Stomach (tissue), 8 donors: ENCODE measurements at regions not wholly inside any gene's neighbourhood (a gene's known extent, or its start where the extent isn't known, plus 50 kb on each side); places are given as distances from the start of the nearest gene placed in this dataset.

Source experiments
- DNase-seq, 2 donors: peaks; one replicate each; pipeline versions ENCODE4 v3.0.0 to v3.0.0-alpha.2; 2013 to 2019
- H3K27ac ChIP-seq, 5 donors: fragments of 200-600 bp in 4 of 5; sonication (generic) in 4 of 5; one replicate each; pipeline ENCODE4 v1.5.1; 2013 to 2019; ENCODE audit warnings: mild to moderate bottlenecking in 1 of 5, moderate library complexity in 1 of 5
- H3K27me3 ChIP-seq, 3 donors: fragments of 200-600 bp; sonication (generic); one replicate each; pipeline ENCODE4 v1.5.1; 2017 to 2019; ENCODE audit warnings: mixed run types in 1 of 3
- H3K36me3 ChIP-seq, 4 donors: fragments of 200-600 bp; sonication (generic); 1 replicate in 3 of 4; 2 replicates in 1 of 4; pipeline ENCODE4 v1.5.1; 2016 to 2019
- H3K4me1 ChIP-seq, 4 donors: fragments of 200-600 bp; sonication (generic); one replicate each; pipeline ENCODE4 v1.5.1; 2016 to 2019
- H3K4me3 ChIP-seq, 4 donors: fragments of 200-600 bp; sonication (generic) in 3 of 4; one replicate each; pipeline ENCODE4 v1.5.1; 2016 to 2019; ENCODE audit warnings: mild to moderate bottlenecking in 1 of 4
- H3K9me3 ChIP-seq, 4 donors: fragments of 200-600 bp; sonication (generic); one replicate each; pipeline ENCODE4 v1.5.1; 2016 to 2019
- EP300 ChIP-seq: sonication (generic); formaldehyde crosslinking; IDR thresholded peaks from one replicate; pipeline ENCODE4 v1.6.1; 2017; ENCODE audit warnings: antibody characterized with exemption
- POLR2A ChIP-seq, 4 donors: fragments of 450-650 bp; IDR thresholded peaks; one replicate each; pipeline ENCODE4 v1.6.1; 2016; ENCODE audit warnings: antibody characterized with exemption in 4 of 4, control low read depth in 2 of 4, mild to moderate bottlenecking in 1 of 4, moderate library complexity in 1 of 4
- POLR2AphosphoS5 ChIP-seq, 3 donors: sonication (generic); formaldehyde crosslinking; IDR thresholded peaks; one replicate each; pipeline ENCODE4 v1.6.1; 2016; ENCODE audit warnings: antibody characterized with exemption in 3 of 3
- WGBS, 5 donors: extraction: QIAGEN DNeasy Blood & Tissue Kit in 3 of 5; methylation state at CpG; one replicate each; pipeline versions ENCODE4 v1.1.5 to v1.1.7; 2013 to 2018; 5-methylcytosine and 5-hydroxymethylcytosine counted together
- intact Hi-C: fragments of 100-400 bp; cut with DNase I; formaldehyde crosslinking; loops from one replicate; pipeline ENCODE4 v1.15.1; 2023; ENCODE audit warnings: low total_unique reads
- TF ChIP-seq, protein P1 (sequence below), 7 experiments: fragments of 450-650 bp in 4 of 7; fragments of 200-600 bp in 3 of 7; sonication (generic) in 3 of 7; IDR thresholded peaks; one replicate each; pipeline ENCODE4 v1.5.1; 2016 to 2019; ENCODE audit warnings: antibody characterized with exemption in 7 of 7, control low read depth in 2 of 7, mild to moderate bottlenecking in 1 of 7
- donor health status: healthy with polysubstance abuse.
- donor health status: Bipolar disorder and iron deficiency.
- donor health status: healthy.

DNA sequence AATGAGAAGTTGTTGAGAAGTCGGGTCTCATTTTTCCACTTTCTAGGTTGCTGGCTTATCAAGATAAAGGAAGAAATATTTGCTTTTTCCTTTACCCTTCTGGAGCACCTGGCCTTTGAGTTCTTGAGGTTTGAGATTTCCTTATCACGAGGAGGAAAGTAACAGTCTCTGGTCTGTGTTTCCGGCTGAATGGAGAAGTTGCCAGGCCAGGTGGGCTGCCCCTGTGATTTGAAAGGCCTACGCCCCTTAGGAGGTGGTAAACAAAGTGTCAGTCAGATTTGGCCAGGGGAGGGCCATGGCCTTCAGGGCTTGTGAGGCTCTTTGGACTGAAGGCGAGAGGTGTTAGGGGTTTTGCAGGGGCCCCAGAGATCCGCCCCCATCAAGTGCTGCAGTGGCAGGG lies 156.7 kb upstream of the HAAO start:
- Histone ChIP-seq H3K4me1 (peaks cover 14 to 58% (median 38%) of the 10 kb centered on the region in 4 donors), H3K27me3 (no peaks in the 10 kb centered on the region), H3K4me3 (no peak overlapping the region), H3K36me3 (no peaks in the 10 kb centered on the region), H3K9me3 (no peaks in the 10 kb centered on the region), H3K27ac (peak overlapping the region; percentile 12 to 71 (median 60))
- 31 to 57% (median 41%) methylated on average over 6 of the region's 6 CpGs for WGBS, 5 donors
- TF ChIP-seq POLR2AphosphoS5 (IDR thresholded peaks at IDR 0.05) (peak in 1 of 3 donors; percentile 59), EP300 (no peak)
- TF ChIP-seq, protein P1, sequence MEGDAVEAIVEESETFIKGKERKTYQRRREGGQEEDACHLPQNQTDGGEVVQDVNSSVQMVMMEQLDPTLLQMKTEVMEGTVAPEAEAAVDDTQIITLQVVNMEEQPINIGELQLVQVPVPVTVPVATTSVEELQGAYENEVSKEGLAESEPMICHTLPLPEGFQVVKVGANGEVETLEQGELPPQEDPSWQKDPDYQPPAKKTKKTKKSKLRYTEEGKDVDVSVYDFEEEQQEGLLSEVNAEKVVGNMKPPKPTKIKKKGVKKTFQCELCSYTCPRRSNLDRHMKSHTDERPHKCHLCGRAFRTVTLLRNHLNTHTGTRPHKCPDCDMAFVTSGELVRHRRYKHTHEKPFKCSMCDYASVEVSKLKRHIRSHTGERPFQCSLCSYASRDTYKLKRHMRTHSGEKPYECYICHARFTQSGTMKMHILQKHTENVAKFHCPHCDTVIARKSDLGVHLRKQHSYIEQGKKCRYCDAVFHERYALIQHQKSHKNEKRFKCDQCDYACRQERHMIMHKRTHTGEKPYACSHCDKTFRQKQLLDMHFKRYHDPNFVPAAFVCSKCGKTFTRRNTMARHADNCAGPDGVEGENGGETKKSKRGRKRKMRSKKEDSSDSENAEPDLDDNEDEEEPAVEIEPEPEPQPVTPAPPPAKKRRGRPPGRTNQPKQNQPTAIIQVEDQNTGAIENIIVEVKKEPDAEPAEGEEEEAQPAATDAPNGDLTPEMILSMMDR (IDR thresholded peaks at IDR 0.05) = peak in 1 of 7 experiments; percentile 6
- intact Hi-C loops = loop anchor here (10.0 kb wide), 1 partner anchor 94 kb away; no protein-coding TSS in a partner anchor
- peak; percentile 61 to 74 for DNase-seq

DNA sequence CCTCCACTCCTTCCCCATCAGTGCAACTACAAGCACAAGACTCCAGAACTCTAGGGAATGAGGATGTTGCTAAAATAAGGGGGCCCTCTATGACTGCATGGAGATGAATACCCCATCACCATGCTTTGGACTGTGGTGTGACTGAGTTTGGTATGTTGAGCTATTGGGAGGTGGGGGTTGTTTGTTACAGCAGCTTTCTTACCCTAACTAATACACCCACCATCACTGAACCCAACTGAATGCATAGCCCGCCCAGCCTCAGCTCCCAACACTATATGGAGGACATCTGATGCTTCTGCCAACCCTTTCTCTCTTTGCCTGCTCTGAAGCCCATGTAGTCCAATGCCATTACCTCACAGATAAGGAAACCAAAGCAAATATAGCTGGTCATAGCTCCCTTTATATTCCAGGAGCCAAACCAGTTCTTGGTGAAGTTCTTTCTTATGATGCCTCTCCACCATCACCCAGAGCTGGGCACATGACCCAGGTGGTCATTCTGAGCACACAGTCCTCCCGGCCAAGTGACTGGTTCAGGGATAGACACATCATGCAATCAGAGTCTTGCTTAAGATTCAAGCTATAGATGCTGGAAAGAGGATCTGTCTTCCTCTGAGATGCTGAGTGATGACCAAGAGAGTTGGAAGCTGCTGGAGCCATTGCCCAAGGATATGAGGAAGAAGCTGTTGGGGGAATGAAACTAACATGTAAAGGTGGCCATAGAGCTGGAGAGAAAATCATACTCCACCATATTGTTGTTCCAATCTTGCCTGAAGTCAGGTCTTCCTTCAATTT lies 155.6 kb upstream of the HAAO start:
- Histone ChIP-seq H3K4me3 (no peak overlapping the region), H3K27me3 (no peaks in the 10 kb centered on the region), H3K4me1 (peaks cover 10 to 47% (median 32%) of the 10 kb centered on the region in 4 donors), H3K36me3 (no peaks in the 10 kb centered on the region), H3K27ac (peak overlapping the region in 4 of 5 donors; percentile 39 to 71 (median 64)), H3K9me3 (no peaks in the 10 kb centered on the region)
- no peak for TF ChIP-seq EP300
- 65 to 78% (median 71%) methylated on average over 2 of the region's 2 CpGs for WGBS, 5 donors
- intact Hi-C loops = loop anchor here (10.0 kb wide), 1 partner anchor 93 kb away; no protein-coding TSS in a partner anchor
- DNase-seq = no peak

DNA sequence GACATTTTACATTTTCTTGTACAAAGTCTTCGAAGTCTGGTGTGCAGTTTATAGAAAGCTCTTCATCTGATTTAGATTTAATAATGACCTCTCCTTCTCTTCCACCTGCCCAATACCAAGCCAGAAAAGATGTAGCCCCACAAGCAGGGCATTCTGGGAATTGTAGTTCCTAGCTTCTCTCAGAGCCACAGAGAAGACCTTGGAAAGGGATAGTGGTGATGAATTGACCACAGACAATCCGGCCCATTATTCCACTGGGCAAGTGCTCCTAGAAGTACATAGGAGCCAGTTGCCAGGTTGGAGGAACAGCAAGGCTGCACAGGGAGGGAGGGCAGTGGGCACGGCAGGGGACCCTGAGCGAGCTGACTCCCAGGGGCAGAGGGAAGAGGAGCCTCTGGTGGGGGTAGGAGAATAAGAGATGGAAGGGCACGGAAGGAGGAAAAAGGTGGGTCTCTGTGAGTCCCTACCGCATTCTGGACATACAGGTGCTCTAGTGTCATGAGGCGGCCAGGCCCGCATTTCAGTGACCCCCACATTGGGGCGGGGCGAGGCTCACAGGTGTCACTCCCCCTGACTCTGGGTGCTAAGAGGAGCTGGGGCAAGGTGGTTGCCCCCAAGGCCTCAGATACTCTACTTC lies 152.5 kb upstream of the HAAO start:
- no peak for TF ChIP-seq POLR2AphosphoS5 (IDR thresholded peaks at IDR 0.05)
- TF ChIP-seq POLR2A (IDR thresholded peaks at IDR 0.05) = no peak
- no peak for TF ChIP-seq EP300
- TF ChIP-seq, protein P1 (IDR thresholded peaks at IDR 0.05) = no peak
- Histone ChIP-seq H3K27me3 (no peaks in the 10 kb centered on the region), H3K27ac (no peak overlapping the region), H3K4me1 (peaks cover 10 to 39% (median 29%) of the 10 kb centered on the region in 4 donors), H3K9me3 (no peaks in the 10 kb centered on the region), H3K4me3 (no peak overlapping the region), H3K36me3 (no peaks in the 10 kb centered on the region)
- 89 to 96% (median 91%) methylated on average over 10 of the region's 10 CpGs for WGBS, 5 donors
- intact Hi-C loops = loop anchor here (10.0 kb wide), 1 partner anchor 90 kb away; no protein-coding TSS in a partner anchor
- DNase-seq = no peak

DNA sequence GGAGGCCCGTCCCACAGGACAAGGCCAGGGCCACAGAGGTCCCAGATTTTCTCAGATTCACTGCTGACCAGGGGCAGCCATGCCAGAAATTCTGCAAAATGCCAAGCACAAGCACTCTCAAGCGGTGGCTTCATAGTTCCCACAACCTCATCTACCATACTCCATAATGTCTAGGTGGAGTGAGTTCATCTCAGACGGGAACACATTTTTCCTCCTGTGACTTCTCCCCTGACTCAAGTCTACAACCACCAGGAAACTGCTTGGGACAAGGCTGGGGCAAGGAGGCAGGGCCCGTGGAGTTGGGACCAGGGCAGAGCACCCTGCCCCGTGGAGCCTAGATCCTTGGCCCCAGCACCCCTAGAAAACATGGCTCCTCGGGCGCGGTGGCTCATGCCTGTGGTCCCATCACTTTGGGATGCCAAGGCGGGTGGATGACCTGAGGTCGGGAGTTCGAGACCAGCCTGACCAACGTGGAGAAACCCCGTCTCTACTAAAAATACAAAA lies 150.7 kb upstream of the HAAO start:
- H3K4me3 ChIP-seq = no peak overlapping the region
- no peaks in the 10 kb centered on the region for H3K9me3 ChIP-seq
- no peaks in the 10 kb centered on the region for H3K27me3 ChIP-seq
- WGBS, 5 donors = 89 to 97% (median 95%) methylated on average over 11 to 13 of the region's 13 CpGs
- intact Hi-C loops = loop anchor here (10.0 kb wide), 1 partner anchor 88 kb away; no protein-coding TSS in a partner anchor
- H3K36me3 ChIP-seq = no peaks in the 10 kb centered on the region
- no peak overlapping the region for H3K27ac ChIP-seq
- TF ChIP-seq EP300 (no peak), POLR2AphosphoS5 (IDR thresholded peaks at IDR 0.05) (no peak), POLR2A (IDR thresholded peaks at IDR 0.05) (no peak)
- TF ChIP-seq, protein P1 (IDR thresholded peaks at IDR 0.05) = no peak
- H3K4me1 ChIP-seq = peaks cover 10 to 40% (median 26%) of the 10 kb centered on the region in 4 donors
- DNase-seq = no peak
